GM18498 (cell line): ENCODE measurements at regions not wholly inside any gene's neighbourhood (a gene's known extent, or its start where the extent isn't known, plus 50 kb on each side); places are given as distances from the start of the nearest gene placed in this dataset.

Experiments
- ATAC-seq: cut with Tn5 transposase; IDR thresholded peaks from one replicate; pipeline ENCODE4 v1.9.1; 2021; ENCODE audit warnings: mild to moderate bottlenecking, moderate library complexity; ENCODE audit not compliant: unreplicated experiment

DNA sequence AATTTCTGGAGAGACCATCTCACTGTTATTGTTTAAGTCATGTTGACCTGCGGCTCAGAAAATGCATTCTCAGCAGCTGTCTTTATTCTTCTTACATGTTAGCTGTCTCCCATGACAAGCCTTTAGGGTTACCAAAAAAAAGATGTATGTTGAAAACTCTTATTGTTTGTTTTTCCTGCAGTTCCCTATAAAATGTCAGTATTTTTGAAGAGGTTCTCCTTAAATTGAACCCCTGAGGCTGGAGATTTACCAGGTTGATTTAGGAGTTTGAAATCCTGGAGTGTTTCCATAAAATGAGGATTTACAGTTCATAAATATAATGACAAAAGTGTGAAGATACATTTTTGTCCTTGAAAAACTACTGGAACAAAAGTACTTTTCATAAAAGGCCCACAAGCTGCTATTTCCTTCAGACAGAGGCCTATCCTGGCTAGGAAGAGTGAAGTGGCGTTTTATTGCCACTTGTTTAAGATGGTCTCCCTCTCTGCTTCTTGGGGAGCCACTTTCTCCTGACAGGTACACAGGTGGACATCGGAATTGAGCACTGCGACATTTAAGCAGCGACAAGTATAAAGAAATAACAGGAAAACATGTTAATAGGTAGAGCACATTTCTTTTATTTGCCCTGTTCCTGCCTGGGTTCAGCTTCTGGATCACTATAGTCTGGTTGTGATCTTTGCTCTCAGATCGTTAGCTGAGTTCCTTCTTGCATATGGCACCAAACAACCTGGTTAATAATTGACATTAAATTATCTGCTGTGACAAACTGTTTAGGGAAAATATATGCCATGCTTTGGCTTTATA is 344.8 kb upstream of the RPS23 start:
- no peak for ATAC-seq

DNA sequence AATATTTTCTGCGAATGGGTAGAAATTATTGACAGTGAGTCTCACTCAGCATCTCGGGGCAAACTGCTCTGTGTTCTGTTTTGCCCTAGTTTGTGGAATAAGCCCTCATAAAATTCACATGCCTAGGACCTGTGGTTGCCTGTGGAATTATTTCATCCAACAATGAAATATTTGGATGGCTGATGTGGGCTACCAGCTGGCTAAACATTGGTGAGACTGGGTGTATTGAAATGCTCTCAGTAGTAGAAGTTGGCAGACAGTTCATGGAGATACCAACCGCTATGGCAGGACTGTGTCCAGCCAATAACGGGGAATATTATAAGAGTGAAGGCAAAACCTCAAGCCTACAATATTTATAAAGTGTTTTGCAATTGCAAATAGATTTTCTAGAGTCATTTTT is 344.1 kb upstream of the RPS23 start:
- ATAC-seq = no peak

- no peak for ATAC-seq
These were observed 342.9 kb upstream of the RPS23 start for GRCh38 chr5:82620957-82621600.

- ATAC-seq = no peak
These were observed 340.9 kb upstream of the RPS23 start for GRCh38 chr5:82619097-82619496.

DNA sequence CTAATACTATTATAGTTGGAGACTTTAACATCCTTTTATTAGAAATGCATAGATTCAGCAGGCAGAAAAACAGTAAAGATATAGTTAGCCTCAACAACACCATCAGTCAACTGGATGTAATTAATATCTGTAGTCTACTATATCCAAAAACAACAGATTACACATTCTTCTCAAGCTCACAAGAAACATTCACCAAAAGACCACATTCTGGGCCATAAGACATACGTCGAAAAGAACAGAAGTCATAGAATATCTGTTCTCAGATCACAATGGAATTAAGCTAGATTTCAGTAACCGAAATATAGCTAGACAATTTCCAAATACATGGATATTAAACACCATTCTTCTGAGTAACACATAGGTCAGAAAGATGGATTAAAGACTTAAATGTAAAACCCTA is 336.6 kb upstream of the RPS23 start:
- ATAC-seq = no peak

GRCh38 chr5:82613891-82614290 is 335.7 kb upstream of the RPS23 start:
- no peak for ATAC-seq

DNA sequence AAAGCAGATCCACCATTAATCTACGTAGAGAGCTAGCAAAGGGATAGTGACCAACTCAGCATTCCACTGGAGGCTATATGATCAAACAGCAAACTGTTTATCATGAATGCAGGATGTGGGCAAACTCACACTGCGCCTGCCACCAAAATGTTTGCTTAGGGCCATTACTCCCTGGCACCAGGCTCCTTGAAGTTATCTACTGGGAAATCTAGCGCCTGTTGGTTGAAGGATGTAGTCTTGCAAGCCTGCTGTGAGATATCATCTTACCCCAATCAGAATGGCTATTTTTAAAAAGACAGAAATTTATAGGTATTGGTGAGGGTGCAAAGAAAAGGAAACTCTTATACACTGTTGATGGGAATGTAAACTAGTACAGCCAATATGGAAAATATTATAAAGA is 332.5 kb upstream of the RPS23 start:
- ATAC-seq = no peak

DNA sequence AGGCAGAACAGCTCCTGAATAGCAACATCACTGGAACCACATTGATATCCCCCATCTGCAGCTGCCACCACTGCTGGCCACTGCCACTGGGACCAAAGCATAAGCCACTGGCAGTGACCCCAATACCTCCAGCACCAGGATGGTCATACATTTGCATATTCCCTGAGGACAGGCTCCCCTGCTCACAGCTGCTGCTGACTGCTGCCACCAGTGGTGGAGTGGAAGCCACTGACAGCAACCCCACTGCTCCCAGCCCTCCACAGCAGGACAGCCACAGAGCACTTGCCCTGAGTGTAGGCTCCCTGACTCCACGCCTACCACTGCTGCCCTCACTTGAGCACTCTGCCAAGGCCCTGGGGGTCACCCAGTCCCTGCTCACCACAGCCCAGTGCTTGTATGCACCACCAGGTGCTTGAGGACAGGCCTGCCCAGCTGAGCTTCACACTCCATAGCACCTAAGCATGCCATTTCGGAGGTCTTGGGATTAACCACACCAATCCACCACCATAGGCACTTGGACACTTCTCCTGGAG is 327.4 kb upstream of the RPS23 start:
- ATAC-seq = no peak

- no peak for ATAC-seq
These were observed 325.2 kb upstream of the RPS23 start for GRCh38 chr5:82603033-82603987.

DNA sequence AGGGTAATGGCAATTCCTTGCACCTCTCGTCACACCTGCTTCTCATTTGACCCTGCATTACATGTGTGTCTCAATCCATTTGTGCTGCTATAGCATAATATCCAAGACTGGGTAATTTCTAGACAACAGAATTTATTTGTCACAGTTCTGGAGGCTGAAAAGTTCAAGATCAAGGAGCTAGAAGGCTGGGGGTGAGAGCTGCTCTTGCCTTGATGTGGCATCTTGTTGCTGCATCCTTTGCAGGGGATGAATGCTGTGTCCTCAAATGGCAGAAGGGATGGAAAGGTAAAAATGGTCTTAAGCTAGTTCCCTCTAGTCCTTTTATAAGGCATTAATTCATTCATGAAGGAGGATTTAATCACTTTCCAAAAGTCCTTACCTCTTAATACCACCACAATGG is 323.7 kb upstream of the RPS23 start:
- ATAC-seq = no peak

DNA sequence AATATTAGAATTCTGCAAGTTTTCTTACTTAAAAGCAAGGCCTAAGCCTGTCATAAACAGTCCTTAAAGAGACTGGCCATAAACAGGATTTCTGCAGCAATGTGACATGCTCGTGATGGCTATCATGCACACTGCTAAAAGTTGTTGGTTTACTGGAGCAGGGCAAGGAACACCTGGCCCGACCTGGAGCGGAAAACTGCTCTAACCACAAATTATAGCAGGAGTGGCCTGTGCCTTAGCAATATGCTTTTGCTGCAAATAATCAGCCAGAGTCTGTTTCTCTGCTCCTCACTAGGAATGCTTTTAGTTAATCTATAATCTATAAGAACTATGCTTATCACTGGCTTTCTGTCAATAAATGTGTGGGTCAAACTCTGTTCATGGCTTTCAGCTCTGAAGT is 322.9 kb upstream of the RPS23 start:
- ATAC-seq = no peak

GRCh38 chr5:82599692-82600091 is 321.5 kb upstream of the RPS23 start:
- no peak for ATAC-seq

DNA sequence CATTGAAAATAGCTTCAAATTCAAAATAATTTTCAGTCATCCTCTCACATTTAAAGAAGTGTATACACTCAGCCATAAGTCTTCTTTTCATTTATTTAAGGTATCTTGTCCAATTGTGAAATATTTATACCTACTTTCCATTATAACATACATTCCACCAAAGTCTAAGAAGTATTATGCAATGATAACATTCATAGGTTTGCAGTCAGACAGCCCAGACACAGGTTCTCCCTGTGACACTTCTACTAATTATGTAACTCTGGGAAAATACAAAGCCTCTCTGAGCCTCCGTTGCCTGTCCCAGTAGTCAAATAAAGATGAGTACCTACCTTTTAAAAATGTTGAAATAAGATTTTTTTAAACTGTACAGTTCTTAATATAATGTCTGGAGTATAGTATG is 320.9 kb upstream of the RPS23 start:
- no peak for ATAC-seq

GRCh38 chr5:82597437-82597836 is 319.3 kb upstream of the RPS23 start:
- no peak for ATAC-seq

DNA sequence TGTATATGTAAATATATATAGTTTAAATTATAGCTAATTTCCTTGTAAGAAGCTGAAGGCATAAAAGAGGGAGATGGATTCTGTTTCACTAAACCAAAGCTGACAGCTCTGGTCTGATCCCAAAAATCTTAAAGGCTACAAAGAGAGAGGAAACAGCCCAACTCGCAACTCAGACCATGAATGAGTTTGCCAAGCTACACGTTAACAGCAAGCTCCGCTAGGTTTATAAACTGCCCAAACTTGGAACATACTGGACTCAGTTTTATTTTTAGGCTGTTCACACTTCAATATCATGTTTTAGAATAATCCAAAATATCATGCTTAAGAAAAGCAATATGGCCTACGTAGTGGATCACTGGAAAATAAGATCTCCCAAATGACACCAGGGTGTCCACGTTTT is 318.3 kb upstream of the RPS23 start:
- no peak for ATAC-seq

GRCh38 chr5:82595113-82595512 is 317.0 kb upstream of the RPS23 start:
- no peak for ATAC-seq

DNA sequence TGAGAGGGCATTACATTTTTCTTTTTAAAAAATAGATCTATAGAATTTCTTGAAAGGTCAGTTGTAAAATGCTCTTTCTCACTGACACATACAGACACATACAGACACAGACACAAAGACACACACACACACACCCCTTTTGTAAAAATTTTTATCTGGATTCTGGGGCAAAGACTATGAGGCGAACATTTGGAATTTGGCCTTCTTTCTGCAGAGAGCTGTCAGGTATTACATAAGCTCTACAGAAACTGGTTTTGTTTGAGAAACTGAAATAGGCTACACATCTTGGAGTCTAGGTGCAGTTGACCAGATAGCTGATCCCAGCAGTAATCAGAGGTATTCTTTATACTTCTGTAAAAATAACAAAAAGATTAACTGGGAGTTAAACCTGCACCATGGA is 315.9 kb upstream of the RPS23 start:
- ATAC-seq = no peak

GRCh38 chr5:82593481-82593880 is 315.3 kb upstream of the RPS23 start:
- no peak for ATAC-seq

DNA sequence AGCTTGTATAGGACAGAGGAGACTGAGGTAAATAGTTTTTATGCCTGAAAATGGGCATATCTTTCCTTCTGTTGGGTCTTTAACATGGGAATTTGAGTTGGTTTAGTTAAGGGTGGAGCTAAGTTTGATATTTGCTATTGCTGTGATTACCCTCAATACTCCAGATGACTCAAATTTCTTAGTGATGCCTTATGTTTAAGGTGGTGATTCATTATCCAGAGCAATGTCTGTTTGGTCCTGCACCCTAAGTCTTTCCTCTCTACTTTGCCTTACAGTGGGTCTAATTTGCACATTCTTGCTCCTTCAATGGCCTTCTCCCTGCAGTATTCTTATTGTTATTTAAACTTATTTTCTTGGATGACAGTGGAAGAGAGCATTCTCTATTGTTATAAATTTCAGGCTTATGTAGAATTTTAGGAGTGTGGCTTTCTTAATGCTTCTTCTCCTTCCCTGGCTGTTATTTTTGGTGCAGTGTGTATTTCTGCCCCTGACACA is 312.9 kb upstream of the RPS23 start:
- ATAC-seq = no peak

GRCh38 chr5:82590112-82590511 is 312.0 kb upstream of the RPS23 start:
- no peak for ATAC-seq

DNA sequence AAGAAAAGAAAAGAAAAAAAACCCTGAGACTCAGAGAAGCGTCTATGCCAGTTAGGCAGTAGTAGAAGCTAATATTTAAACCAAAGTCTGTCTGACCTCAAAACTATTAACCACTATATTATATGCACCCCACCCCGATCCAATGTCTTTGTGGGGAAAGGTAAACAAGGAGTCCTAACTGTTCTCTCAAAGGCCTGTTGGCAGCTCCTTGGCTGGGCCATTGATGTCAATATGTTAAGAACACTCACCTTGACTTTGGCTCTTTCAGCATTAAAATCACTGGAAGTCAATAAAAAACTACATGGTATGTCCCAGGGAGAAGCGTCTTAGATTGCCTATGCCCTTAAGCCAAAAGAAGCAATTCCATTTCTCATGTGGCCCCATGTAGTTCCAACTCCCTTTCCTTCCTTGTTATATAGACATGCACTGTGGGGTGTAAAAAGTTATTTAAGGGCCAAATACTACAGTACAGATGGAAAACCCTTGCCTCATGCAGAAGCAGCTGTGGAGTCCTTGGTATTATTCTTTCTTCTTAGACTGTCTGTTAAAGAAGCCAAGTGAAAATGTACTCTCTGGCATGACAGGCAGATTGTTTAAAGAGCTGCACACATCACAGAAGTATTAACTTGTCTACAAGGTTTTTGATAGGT is 308.6 kb upstream of the RPS23 start:
- no peak for ATAC-seq
